T-helper 1 cell treated with Interleukin-12 subunit alpha and Interleukin-12 subunit beta and Interleukin-4 antibody, amounts not matched to agents 30 ng/mL and 1 ng/mL, for 36 hours (primary cell): ENCODE measurements at regions not wholly inside any gene's neighbourhood (a gene's known extent, or its start where the extent isn't known, plus 50 kb on each side); places are given as distances from the start of the nearest gene placed in this dataset.

Experiments
- intact Hi-C: fragments of 100-400 bp; cut with micrococcal nuclease; formaldehyde crosslinking; loops from one replicate; pipeline ENCODE4 v1.15.1; 2024

GRCh38 chr3:159911664-159912037, 77.0 kb upstream of the IL12A start:
- intact Hi-C loops, result loop anchor here (2.0 to 5.0 kb wide), 2 partner anchors 77 to 486 kb away; partner anchors contain the start of genes IFT80, IL12A and SMC4

- intact Hi-C loops, result loop anchor here (5.0 kb wide), 1 partner anchor 483 kb away; the partner anchor contains the start of genes IFT80 and SMC4
Measured at GRCh38 chr3:159913712-159914414, 74.8 kb upstream of the IL12A start.

- intact Hi-C loops, result loop anchor here (5.0 kb wide), 1 partner anchor 483 kb away; the partner anchor contains the start of genes IFT80 and SMC4
Measured at GRCh38 chr3:159914426-159914825, 74.2 kb upstream of the IL12A start.

- intact Hi-C loops, result no loop called here
Measured at GRCh38 chr3:159916052-159916451, 72.6 kb upstream of the IL12A start.

- intact Hi-C loops, result no loop called here
Measured at GRCh38 chr3:159917141-159917540, 71.5 kb upstream of the IL12A start.

- intact Hi-C loops, result no loop called here
Measured at GRCh38 chr3:159919873-159920272, 68.8 kb upstream of the IL12A start.

- intact Hi-C loops, result no loop called here
Measured at GRCh38 chr3:159922193-159922840, 66.3 kb upstream of the IL12A start.

- intact Hi-C loops, result no loop called here
Measured at GRCh38 chr3:159922861-159923312, 65.7 kb upstream of the IL12A start.

GRCh38 chr3:159923336-159923735, 65.3 kb upstream of the IL12A start:
- intact Hi-C loops, result no loop called here

GRCh38 chr3:159923956-159924355, 64.7 kb upstream of the IL12A start:
- intact Hi-C loops, result no loop called here

GRCh38 chr3:159924411-159924810, 64.2 kb upstream of the IL12A start:
- intact Hi-C loops, result no loop called here

- intact Hi-C loops, result no loop called here
Measured at GRCh38 chr3:159925248-159925647, 63.4 kb upstream of the IL12A start.

- intact Hi-C loops, result no loop called here
Measured at GRCh38 chr3:159926573-159926972, 62.1 kb upstream of the IL12A start.

- intact Hi-C loops, result loop anchor here (2.0 kb wide), 1 partner anchor 85 kb away; no protein-coding TSS in a partner anchor
Measured at GRCh38 chr3:159928071-159928491, 60.6 kb upstream of the IL12A start.

GRCh38 chr3:159928666-159929065, 60.0 kb upstream of the IL12A start:
- intact Hi-C loops, result loop anchor here (2.0 kb wide), 1 partner anchor 84 kb away; no protein-coding TSS in a partner anchor

- intact Hi-C loops, result loop anchor here (2.0 kb wide), 1 partner anchor 83 kb away; no protein-coding TSS in a partner anchor
Measured at GRCh38 chr3:159929171-159930141, 59.2 kb upstream of the IL12A start.

GRCh38 chr3:159934216-159934615, 54.4 kb upstream of the IL12A start:
- intact Hi-C loops, result no loop called here

GRCh38 chr3:159936541-159936940, 52.1 kb upstream of the IL12A start:
- intact Hi-C loops, result no loop called here

- intact Hi-C loops, result no loop called here
Measured at GRCh38 chr3:159937561-159938166, 51.0 kb upstream of the IL12A start.

- intact Hi-C loops, result no loop called here
Measured at GRCh38 chr3:159938714-159939113, 49.9 kb upstream of the IL12A start.
